ENCODE measurements at regions not wholly inside any gene's neighbourhood (a gene's known extent, or its start where the extent isn't known, plus 50 kb on each side); places are given as distances from the start of the nearest gene placed in this dataset.

DNA sequence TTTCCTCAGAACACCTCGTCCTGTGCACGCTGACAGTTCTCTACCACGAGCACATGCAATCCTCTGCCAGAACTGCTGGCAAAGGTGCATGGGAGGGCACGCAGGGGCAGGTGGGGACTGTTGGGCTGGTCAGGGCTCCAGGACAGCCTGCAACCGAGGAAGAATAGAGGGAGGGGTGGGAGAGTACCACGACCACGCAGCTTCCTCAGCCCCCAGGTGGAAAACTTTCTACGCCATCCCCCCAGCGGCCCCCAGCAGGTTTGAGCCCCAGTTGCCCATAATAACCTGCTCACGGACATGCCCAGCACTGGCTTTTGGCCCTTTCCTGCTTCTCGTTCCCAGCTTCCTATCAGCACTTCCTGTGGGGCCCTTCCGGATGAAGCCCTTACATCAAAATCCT is 199.3 kb downstream of the C16orf95 start:
- TF ChIP-seq EZH2phosphoT487 (IDR thresholded peaks at IDR 0.05; ENCODE audit: low read depth): no peak
- TF ChIP-seq, protein P1, sequence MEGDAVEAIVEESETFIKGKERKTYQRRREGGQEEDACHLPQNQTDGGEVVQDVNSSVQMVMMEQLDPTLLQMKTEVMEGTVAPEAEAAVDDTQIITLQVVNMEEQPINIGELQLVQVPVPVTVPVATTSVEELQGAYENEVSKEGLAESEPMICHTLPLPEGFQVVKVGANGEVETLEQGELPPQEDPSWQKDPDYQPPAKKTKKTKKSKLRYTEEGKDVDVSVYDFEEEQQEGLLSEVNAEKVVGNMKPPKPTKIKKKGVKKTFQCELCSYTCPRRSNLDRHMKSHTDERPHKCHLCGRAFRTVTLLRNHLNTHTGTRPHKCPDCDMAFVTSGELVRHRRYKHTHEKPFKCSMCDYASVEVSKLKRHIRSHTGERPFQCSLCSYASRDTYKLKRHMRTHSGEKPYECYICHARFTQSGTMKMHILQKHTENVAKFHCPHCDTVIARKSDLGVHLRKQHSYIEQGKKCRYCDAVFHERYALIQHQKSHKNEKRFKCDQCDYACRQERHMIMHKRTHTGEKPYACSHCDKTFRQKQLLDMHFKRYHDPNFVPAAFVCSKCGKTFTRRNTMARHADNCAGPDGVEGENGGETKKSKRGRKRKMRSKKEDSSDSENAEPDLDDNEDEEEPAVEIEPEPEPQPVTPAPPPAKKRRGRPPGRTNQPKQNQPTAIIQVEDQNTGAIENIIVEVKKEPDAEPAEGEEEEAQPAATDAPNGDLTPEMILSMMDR (IDR thresholded peaks at IDR 0.05; ENCODE audit: low read depth, low read length): no peak
- no peaks in the 10 kb centered on the region for H4K20me1 ChIP-seq (ENCODE audit: insufficient read depth, low read length)

DNA sequence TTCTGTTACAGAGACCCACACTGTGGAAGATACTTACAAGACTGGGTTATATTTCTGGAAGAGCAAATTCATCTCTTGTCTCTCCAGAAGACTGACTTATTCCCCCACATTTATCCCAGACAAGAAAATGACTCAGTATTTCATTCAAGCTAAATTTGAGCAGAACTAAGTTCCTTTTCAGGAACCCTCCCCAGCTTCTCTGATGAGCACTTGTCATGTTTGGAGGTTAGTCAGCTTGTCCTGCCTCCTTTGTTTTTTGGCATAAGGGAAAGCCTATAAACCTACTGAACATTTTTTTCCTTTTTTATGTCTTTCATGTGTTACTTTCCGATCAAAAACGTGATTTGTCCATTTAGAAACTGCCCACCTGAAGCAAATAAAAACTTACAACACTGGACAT is 198.0 kb downstream of the C16orf95 start:
- no peak overlapping the region for H3K27ac ChIP-seq (ENCODE audit: low read length)
- no peaks in the 10 kb centered on the region for H3K4me1 ChIP-seq (ENCODE audit: low read length)

More for the DNA sequence above, 199.3 kb downstream of the C16orf95 start:
- Histone ChIP-seq H3K9me3 (ENCODE audit: insufficient read depth, low read length) (no peaks in the 10 kb centered on the region), H3K27me3 (ENCODE audit: low read depth, low read length) (peaks cover 11% of the 10 kb centered on the region), H3K4me2 (ENCODE audit: low read length) (no peak overlapping the region), H3K4me1 (ENCODE audit: low read length) (no peaks in the 10 kb centered on the region), H3K27ac (ENCODE audit: low read length) (no peak overlapping the region), H3K9ac (ENCODE audit: low read length) (no peak overlapping the region), H3K36me3 (replicated peaks; ENCODE audit: low read depth, low read length) (no peaks in the 10 kb centered on the region), H3K79me2 (ENCODE audit: low read length) (no peaks in the 10 kb centered on the region), H3K4me3 (ENCODE audit: low read length) (no peak overlapping the region), H2AFZ (ENCODE audit: low read depth, low read length) (no peak overlapping the region)

DNA sequence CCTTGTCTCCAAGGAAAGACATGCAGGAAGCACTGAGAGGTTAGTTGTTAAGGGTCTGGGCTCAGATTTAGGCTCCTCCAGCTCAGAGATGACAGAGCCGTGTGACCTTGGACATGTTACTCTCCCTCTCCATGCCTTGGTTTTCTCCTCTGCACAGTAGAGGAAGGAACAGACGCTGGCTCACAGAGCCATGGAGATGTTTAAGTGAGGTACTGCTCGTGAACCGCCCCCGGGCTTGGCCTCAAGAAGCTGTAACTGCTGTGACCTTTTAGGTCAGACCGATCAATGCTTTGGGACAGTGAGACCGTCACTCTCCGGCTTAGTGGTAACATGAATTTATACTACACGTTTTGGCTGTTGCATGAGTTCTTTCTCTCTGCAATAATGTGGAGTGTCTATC is 197.4 kb downstream of the C16orf95 start:
- H3K4me3 ChIP-seq (ENCODE audit: low read length): no peak overlapping the region
- H3K27me3 ChIP-seq (ENCODE audit: low read depth, low read length): peaks cover 1% of the 10 kb centered on the region
- H3K4me1 ChIP-seq (ENCODE audit: low read length): no peaks in the 10 kb centered on the region
- H3K79me2 ChIP-seq (ENCODE audit: low read length): no peaks in the 10 kb centered on the region
- H3K4me2 ChIP-seq (ENCODE audit: low read length): no peak overlapping the region
- no peaks in the 10 kb centered on the region for H3K36me3 ChIP-seq (replicated peaks; ENCODE audit: low read depth, low read length)
- TF ChIP-seq, protein P1 (IDR thresholded peaks at IDR 0.05; ENCODE audit: low read depth, low read length): no peak
- no peak for TF ChIP-seq EZH2phosphoT487 (IDR thresholded peaks at IDR 0.05; ENCODE audit: low read depth)
- H2AFZ ChIP-seq (ENCODE audit: low read depth, low read length): no peak overlapping the region
- H3K27ac ChIP-seq (ENCODE audit: low read length): no peak overlapping the region
- H3K9me3 ChIP-seq (ENCODE audit: insufficient read depth, low read length): no peaks in the 10 kb centered on the region
- H4K20me1 ChIP-seq (ENCODE audit: insufficient read depth, low read length): no peaks in the 10 kb centered on the region
- H3K9ac ChIP-seq (ENCODE audit: low read length): no peak overlapping the region

More for the DNA sequence above, 198.0 kb downstream of the C16orf95 start:
- Histone ChIP-seq H3K36me3 (replicated peaks; ENCODE audit: low read depth, low read length) (no peaks in the 10 kb centered on the region), H3K27me3 (ENCODE audit: low read depth, low read length) (peaks cover 7% of the 10 kb centered on the region), H4K20me1 (ENCODE audit: insufficient read depth, low read length) (no peaks in the 10 kb centered on the region), H2AFZ (ENCODE audit: low read depth, low read length) (no peak overlapping the region), H3K4me2 (ENCODE audit: low read length) (no peak overlapping the region), H3K79me2 (ENCODE audit: low read length) (no peaks in the 10 kb centered on the region), H3K9me3 (ENCODE audit: insufficient read depth, low read length) (no peaks in the 10 kb centered on the region), H3K4me3 (ENCODE audit: low read length) (no peak overlapping the region), H3K9ac (ENCODE audit: low read length) (no peak overlapping the region)
- no peak for TF ChIP-seq EZH2phosphoT487 (IDR thresholded peaks at IDR 0.05; ENCODE audit: low read depth)
- TF ChIP-seq, protein P1 (IDR thresholded peaks at IDR 0.05; ENCODE audit: low read depth, low read length): no peak

DNA sequence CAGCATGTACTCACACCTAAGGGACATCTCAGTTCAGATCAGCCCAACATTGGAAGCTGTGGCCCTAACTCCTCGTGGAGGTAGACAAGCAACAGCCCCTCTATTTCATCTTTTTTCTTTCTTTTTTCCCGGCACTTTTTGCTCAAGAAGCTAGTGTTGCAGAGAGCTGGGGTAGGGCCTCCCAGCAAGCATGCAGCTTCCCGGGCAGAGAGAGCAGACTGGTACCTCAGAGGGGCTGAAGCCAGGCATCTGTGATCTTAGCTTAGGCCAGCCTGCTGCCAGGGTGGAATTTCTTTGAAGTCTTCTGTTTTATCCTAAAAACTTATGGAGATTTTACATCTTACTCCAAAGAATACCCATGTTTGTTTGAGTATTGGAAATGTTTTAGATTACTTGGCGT is 195.4 kb downstream of the C16orf95 start:
- H3K27ac ChIP-seq (ENCODE audit: low read length): no peak overlapping the region

More for the DNA sequence above, 195.4 kb downstream of the C16orf95 start:
- Histone ChIP-seq H3K4me2 (ENCODE audit: low read length) (no peak overlapping the region), H3K9me3 (ENCODE audit: insufficient read depth, low read length) (no peaks in the 10 kb centered on the region), H3K4me1 (ENCODE audit: low read length) (no peaks in the 10 kb centered on the region), H3K79me2 (ENCODE audit: low read length) (no peaks in the 10 kb centered on the region), H3K27me3 (ENCODE audit: low read depth, low read length) (no peaks in the 10 kb centered on the region; the same call in 1 of the 2 replicates), H3K9ac (ENCODE audit: low read length) (no peak overlapping the region), H3K36me3 (replicated peaks; ENCODE audit: low read depth, low read length) (no peaks in the 10 kb centered on the region), H2AFZ (ENCODE audit: low read depth, low read length) (no peak overlapping the region), H4K20me1 (ENCODE audit: insufficient read depth, low read length) (no peaks in the 10 kb centered on the region), H3K4me3 (ENCODE audit: low read length) (no peak overlapping the region)
- TF ChIP-seq, protein P1 (IDR thresholded peaks at IDR 0.05; ENCODE audit: low read depth, low read length): no peak
- TF ChIP-seq EZH2phosphoT487 (IDR thresholded peaks at IDR 0.05; ENCODE audit: low read depth): no peak
